GM12874 (cell line): ENCODE measurements at regions not wholly inside any gene's neighbourhood (a gene's known extent, or its start where the extent isn't known, plus 50 kb on each side); places are given as distances from the start of the nearest gene placed in this dataset.

Experiments
- CTCF ChIP-seq: IDR thresholded peaks from 2 replicates; pipeline ENCODE4 v1.5.1; 2011; ENCODE audit warnings: low read depth, mild to moderate bottlenecking, control low read depth, low read length, moderate library complexity; ENCODE audit not compliant: insufficient read depth

- no peak for TF ChIP-seq CTCF
Measured at GRCh38 chr6:93749191-93749590, 329.8 kb upstream of the EPHA7 start.

- no peak for TF ChIP-seq CTCF
Measured at GRCh38 chr6:93746892-93747291, 327.5 kb upstream of the EPHA7 start.

- TF ChIP-seq CTCF, result no peak
Measured at GRCh38 chr6:93745306-93745705, 325.9 kb upstream of the EPHA7 start.

- no peak for TF ChIP-seq CTCF
Measured at GRCh38 chr6:93735099-93735498, 315.7 kb upstream of the EPHA7 start.

GRCh38 chr6:93731306-93731705 is 311.9 kb upstream of the EPHA7 start:
- no peak for TF ChIP-seq CTCF

- no peak for TF ChIP-seq CTCF
Measured at GRCh38 chr6:93728150-93728549, 308.8 kb upstream of the EPHA7 start.

- no peak for TF ChIP-seq CTCF
Measured at GRCh38 chr6:93727447-93727846, 308.1 kb upstream of the EPHA7 start.
